NCI-H1092 treated with DMSO at 0.1 percent for 48 hours (cell line): ENCODE measurements at regions not wholly inside any gene's neighbourhood (a gene's known extent, or its start where the extent isn't known, plus 50 kb on each side); places are given as distances from the start of the nearest gene placed in this dataset.
"Not testable (repeated sequence)": the region's sequence is repeated elsewhere in the genome, so short reads cannot be mapped to it uniquely, and the experiment has no call there.

Experiments used
- DNase-seq: peaks from one replicate; lab custom pipeline; 2025; lab: John Stamatoyannopoulos, UW

DNA sequence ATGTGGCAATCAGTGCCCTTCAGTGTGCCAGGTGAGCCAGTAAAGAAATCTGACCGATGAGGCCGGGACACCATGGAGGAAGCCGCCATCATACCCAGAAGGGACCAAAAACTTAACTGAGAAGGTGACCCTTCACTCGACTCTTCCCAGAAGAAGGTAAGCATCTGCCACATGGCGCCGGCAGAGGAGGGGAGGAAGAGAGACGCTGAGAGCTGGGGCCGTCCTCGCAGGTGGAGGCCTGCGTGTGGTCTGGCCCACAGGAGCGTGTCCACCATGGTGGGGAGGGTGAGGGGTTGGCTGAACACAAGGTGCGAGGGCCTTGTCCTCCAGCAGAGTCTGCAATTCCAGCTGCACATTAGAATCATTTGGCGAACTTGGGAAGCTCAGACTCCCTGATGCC is 513.1 kb upstream of the RAB6C start:
- DNase-seq: no peak

DNA sequence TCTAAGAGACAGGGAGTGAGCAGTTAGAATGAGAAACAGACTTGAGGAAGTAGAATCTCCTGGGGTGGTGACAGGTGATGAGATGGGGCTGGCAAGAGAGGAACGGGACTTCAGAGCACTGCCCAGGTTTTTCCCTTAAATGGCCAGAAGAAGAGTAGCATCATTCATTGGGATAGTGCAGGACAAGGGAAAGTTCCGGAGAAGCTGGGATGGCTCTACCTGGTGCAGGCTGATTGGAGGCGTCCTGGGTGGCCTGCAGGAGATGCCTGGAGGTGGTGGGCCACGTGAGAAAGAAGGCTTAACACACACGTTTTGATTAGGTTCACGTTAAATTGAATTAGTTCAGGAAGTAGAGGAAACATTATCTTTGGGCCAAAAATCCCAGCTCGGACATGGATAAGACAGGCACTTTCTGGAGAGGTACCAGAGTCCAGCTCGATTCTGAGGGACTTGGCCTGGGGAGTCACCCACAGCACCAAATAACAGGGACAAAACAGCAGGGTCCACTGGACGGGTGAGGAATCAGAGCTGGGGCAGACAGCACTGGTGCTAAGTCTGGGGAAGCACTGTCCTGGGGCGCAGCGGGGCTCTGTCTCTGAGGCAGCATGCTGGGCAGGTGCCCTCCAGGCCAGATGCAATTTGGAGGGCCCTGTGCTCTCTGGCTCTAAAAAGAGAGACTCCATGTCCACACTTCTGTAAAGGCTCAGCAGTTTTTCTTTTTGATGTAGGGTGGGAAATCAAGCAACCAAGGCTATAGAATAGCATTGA is 512.3 kb upstream of the RAB6C start:
- DNase-seq: no peak

DNA sequence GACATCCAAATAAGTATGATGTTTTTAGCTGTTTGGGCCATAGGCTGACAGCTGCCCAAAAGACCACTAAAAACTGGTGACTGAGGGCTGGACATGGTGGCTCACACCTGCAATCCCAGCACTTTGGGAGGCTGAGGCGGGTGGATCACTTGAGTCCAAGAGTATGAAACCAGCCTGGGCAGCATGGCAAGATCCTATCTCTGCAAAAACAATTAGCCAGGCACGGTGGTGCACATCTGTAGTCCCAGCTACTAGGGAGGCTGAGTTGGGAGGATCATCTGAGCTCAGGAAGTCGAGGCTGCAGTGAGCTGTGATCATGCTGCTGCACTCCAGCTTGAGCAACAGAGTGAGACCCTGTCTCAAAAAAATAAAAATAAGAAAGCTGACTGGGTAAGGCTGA is 511.5 kb upstream of the RAB6C start:
- no peak for DNase-seq

DNA sequence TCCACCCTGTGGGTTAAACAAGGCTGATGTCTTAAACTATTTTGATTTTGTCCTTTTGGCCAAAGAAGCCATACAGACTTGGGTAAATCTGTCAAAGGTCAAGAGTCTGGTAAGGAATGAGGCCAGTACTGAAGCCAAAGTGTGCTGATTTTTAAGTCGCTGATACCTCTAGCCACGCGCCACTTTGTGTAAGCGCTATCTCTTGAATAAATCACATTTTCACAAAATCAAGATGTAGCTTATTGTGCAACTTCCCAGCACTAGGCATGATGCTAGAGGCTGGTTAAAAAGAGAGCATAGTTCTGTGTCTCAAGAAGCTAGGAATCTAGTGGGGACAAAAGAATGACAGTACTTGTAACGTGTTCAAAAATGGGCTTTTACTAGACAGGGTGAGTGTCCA is 510.6 kb upstream of the RAB6C start:
- no peak for DNase-seq

DNA sequence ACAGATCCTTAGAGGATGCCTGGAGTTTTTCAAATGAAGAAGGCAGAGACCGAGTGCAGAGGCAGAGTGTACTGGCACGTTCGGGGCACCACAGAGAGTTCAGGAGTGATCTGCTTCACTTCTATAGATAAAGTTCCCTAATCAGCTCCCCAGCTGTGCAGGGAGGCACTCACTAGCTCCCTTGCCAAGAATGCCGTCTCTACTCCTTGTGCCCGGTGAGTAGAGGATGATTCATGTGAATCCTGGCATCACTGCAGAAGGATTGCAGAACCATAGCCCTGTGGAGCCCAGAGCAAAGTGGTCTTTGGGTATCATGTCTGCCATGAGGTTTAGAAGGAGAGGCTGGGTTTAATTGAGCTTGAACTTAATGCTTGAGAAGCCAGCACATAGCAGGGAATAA is 510.1 kb upstream of the RAB6C start:
- no peak for DNase-seq

DNA sequence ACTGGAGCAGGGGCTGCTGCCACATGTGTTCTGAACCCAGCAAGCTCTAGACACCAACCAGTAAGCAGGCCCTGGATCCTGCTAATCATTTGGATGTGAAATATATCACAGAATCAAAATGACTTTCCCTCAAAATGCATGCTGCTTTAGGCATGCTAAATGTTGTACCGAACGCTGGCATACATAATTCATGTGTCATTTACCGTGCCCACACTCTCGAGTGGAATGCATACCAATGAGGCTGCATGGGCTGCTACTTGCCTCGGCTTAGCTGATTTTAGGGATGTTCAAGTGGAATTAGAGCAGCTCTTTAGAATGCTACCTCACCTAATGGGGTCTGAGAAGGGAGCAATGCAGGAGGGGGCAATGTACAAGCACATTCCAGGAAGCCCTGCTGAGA is 509.6 kb upstream of the RAB6C start:
- DNase-seq: no peak

DNA sequence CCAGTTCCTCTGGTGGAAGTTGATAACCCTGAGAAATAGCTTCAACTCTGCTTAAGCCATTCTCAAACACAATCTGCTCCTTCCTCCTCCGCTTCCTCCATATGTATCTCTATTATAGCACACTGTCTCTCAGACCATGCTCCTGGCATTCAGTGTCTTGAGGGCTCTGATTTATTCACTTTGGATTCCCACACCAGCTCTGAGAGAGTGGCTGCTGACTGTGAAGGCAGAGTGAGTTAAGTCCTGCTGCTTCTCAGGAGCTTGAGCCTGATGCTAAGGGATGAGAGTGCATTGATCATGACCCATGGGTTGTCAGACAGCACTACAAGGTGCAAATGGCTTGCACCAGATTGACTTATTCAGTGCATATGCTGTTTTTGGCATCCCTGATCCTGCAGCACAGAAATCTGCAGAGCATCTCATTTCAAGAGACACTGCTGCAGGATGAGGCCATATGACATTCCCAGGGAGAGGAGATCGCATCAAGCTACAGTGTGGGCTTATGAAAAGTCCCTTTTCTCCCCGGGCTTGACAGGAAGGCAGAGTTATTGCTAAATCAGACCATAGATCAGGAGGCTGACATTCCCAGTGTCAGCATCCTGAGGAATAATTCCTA is 500.5 kb upstream of the RAB6C start:
- DNase-seq: no peak

DNA sequence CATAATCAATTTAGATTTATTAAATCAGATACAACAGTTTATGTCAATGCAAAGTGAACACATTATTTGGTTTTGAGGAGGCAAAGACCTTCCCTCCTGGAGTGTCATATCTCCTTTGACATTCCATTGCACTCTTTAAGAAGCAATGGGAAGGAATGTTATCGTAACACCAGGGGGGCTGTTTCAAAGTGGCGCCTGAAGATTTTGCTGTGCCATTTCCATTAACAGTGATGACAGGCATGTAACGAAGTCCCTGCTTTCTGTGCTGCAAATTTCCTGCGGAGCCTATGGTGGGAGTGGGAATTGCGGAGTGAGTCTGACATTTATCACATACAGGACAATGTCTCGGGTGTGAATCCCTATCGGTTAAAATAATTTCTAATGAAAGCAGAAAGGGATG is 499.6 kb upstream of the RAB6C start:
- DNase-seq: no peak

DNA sequence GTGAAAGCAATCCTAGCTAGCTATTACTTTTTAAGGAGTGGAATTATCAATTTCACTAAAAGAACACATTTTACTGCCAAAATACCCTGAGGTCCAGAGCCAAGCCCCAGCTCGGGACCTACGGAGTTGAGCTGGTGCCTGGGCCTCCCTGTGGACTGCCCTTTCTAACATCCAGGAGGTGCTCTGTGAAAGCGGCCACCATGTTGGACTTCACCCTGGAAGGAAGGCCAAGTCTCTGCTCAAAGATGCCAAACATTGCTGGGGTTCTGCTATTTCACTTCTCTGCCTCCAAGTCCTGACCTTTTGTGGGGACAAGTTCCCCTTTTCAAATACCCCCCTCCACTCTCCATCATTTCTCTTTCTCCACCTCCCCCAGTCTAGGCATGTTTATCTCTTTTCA is 498.7 kb upstream of the RAB6C start:
- DNase-seq: no peak

DNA sequence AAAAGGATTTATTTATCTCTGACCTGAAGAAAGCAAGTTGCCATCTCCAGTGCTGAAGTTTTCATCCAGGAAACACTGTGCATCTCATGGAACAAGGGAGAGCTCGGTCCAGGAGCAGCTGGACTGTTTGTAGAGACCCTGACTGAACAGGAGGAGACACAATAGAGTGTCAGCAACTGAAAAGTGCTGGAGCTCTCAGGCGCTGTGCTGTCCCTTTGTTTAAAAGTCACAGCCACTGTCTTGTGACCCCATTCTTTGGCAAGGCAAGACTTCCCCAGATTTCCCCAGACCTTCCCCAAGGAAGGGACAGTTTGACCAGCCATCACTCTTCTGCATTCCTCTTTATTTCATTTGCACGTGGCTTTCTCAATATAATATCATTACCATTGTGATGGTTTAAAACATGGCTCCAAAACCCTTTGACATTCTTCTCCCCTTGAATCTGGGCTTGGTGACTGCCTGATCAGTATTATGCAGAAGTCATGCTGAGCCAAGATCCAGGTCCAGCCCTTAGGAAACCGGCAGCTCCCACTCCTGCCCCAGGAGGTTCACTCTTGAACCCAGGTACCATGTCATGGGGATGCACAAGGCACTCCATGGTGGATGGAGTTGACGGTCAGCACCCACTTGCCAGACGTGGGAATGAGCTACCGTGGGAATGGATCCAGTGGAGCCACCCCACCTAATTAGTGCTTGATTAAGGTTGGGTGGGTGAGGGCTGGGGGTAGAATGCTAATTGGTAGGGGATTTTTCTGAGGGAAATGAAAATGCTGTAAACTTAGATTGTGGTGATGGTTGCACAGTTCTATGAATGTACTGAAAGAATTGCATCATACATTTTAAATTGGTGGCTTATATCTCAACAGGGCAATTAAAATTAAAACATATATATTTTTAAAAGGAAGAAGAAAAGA is 497.9 kb upstream of the RAB6C start:
- no peak for DNase-seq

DNA sequence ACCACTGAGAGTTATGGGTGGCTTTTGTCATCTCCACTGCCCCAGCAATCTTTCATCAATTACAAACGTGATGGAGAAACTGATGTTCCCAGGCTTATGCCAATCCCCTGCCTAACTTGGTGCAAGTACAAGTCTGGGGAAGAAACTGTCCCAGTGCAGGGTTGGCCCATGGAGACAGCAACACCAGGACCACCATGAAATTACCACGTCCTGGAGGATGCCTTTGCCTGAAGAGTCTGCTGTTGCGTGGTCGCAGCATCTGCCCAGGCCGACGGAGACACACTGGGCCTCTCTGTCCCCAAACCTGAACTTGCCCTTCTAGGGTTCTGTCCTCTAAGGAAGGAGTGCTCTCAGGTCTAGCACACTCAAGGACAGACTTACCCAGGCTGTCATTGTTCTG is 496.8 kb upstream of the RAB6C start:
- DNase-seq: no peak

DNA sequence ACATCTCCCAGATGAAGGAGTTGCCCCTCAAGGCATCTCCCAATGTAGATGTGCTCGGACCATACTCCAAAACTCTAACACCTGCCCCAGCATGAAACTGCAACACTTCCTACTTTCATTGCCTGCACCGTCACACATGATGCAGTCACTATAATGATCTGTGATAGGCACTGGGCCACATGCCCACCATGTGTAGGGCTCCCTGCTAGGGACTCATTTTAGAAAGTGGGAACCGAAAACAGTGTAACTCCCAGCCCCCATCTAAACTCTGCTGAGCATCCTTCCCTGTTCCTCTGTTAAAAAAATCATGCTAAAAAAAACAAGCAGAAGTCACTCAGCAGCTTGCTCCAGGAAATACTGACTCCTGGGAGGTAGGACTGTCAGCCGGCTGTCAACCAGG is 496.1 kb upstream of the RAB6C start:
- DNase-seq: no peak

DNA sequence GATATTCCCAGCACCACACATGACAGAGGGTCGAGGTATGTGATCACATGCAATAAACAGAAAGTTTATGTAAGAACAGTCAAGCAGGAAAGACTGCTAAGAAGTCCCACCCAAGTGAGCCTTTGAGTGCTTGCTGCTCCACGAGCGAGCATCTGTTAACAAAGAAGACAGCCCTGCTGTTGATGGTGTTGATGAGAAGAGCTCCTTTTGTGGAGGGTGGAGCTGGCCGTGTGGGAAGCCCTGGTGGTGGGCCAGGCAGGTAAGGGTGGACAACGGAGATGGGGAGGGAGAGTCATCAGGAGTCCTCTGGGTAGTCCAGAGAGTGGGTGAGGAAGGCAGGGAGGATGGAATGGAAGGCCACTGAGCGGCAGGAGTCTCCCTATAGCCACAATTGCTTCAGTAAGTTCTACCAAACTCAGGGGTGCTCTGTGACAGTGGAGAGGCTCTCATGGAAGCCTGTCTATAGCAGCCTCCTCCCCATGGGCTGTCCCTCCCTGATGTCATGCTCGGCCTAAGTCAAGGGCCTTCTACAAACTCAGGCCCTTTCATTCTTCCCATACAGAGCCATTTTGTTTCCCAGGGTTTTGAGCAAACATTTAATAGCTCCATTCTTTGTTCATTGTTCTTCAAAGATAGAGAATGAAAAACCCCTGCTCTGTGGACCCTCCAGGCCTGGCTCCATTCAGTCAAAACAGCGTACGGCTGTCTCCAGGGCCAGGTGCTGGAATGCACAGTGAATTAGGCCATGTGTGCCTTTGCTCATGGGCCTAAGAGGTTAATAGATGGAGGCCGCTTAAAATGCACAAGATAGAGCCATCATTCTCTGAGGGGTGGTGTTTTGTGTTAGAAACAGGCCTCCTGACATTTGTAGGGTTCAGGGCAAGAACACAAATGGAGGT is 494.2 kb upstream of the RAB6C start:
- no peak for DNase-seq

DNA sequence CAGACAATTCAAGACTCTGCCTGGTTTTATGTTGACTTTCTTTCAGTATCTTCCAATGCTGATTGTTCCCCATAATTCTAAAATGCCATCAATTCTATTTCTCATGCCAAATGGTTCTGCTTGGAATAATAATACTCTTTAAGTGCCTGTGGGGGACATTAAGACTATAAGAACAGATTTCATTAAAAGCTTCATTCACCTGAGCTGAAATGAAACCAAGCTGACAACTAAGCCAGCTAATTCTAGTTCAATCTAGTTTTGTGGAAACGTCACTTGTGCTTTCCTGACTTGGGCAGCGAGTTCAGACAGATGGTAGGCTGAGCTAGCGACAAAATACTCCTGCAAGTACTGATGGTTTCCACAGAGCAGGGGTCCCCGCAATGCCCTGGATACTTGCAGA is 491.1 kb upstream of the RAB6C start:
- DNase-seq: no peak

DNA sequence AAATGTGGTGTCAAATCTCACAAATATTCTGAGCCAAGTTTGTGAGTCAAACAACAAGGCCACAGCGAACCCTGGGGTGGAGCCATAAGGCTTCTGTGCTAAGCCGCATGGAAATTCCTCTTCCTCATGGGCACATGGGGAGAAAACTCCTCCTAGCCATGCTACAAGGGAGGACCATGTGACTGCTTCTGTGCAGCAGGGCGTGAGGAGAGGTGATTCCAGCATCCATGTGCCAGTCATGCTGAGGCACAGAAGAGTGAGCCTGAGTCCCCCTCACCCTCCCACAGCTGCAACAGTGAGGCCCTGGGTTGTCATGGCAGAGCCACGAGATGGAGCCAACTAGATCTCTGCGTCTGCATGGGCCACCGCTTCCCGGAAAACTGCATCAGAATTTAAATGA is 488.8 kb upstream of the RAB6C start:
- DNase-seq: no peak

DNA sequence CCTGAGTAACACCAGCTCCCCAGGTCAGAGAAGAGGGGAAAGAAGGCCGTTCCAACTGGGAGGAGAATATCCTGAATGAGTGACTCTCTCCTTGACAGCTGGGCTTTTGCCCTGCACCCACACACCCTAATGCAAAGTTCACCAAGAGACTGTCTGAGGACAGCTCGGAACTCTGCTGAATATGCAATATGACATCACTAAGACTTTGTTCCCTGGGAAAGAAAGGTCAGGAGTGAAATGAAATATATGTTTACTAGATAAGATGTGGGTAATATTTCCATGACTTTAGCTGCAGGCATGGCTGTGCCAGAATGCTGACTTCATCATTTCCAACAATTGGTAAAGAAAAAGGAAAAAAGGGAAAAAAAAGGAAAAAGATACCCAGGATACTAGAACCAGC is 488.2 kb upstream of the RAB6C start:
- DNase-seq: no peak

DNA sequence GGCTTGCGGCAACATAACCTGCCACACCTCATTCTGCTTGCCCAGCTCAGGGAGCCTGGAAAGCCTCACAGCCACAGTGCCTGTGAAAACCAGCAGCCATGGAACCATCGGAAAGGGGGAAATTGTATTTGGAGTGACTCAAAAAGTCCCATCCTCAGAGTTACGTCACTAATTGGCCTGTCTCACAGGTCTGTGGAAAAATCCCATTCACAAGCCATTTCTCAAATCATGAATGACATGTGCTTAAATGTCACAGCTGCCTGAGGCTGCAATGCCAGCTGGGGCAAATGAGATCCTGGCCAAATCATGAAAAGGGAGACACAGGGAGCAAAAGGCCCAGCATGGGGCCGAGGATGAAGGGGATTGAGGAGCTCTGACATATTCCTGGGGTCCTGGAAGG is 486.9 kb upstream of the RAB6C start:
- DNase-seq: no peak

DNA sequence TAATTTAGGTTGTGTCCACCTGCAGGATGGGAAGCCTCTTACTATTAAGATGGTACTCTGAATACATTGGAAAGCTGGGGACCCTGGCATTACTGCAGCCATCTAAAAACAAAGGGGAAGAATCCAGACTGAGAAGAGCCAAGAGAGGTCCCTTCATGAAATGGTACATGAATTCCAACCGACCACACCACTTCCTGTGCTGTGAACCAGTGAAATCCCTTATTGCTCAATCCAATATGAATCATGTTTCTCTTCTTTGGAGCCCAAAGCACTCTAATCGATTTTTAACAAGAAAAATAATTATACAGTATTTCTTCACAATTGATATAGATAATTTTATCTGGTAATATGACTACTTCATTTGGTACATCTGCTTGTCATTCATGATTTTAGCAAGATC is 479.7 kb upstream of the RAB6C start:
- no peak for DNase-seq

DNA sequence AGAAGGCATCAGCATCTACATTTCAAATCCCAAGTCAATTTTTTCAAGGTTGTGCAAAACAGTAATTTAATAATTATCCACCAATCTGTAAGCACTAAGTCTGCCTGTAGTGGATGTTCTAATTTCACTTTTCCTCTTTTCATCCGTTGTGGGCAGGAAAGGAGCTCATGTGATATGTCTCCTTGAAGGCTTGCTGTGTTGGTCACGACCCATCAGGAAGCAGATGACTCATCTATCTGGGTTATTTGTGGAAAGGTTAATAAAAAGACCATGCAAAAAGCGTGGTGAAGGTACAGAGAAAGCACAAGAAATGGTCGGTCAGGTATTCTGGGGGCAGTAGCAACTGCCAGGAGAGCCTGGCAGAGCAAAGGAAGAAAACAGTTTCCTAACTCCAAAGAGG is 476.7 kb upstream of the RAB6C start:
- no peak for DNase-seq

DNA sequence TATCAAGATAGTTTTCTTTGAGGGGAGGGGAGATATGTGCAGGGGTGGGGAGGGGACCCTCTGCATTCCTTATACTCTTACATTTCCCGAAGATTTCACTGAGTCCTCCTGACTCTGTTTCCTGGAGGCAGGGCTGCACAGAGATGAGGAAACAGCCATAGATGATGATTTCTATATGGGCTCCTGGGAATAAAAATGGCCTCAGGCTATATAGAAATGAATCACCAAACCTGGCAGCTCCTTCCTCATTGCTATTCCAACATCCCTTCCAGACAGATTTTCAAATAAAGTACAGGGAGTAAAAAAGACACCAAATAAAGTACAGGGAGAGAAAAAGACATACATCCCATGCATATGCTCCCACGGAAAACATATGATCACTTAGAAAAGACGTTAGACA is 474.8 kb upstream of the RAB6C start:
- no peak for DNase-seq

DNA sequence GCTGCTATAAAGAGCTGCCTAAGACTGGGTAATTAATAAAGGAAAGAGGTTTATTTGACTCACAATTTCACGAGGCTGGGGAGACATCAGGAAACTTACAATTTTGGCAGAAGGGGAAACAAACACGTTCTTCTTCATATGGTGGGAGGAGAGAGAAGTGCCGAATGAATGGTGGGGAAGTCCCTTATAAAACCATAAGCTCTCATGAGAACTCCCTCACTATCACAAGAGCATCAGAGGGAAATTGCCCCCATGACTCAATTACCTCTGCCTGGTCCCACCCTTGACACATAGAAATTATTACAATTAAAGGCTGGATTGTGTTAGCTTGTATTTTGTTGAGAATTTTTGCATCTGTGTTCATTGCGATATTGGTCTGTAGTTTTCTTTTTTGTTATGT is 460.5 kb upstream of the RAB6C start:
- DNase-seq: no peak

DNA sequence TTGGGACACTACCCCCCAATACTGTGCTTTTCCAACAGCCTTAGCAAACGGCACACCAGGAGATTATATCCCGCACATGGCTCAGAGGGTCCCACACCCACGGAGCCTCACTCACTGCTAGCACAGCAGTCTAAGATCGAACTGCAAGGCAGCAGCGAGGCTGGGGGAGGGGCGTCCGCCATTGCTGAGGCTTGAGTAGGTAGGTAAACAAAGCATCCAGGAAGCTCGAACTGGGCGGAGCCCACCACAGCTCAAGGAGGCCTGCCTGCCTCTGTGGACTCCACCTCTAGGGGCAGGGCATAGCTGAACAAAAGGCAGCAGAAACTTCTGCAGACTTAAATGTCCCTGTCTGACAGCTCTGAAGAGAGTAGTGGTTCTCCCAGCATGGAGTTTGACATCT is 447.3 kb upstream of the RAB6C start:
- not testable (repeated sequence) for DNase-seq
